Heart right ventricle (tissue), 16 donors: ENCODE measurements at regions not wholly inside any gene's neighbourhood (a gene's known extent, or its start where the extent isn't known, plus 50 kb on each side); places are given as distances from the start of the nearest gene placed in this dataset.

Experiments
- ATAC-seq, 8 donors: fragments of 200-7000 bp; cut with Tn5 transposase; one replicate each; pipeline ENCODE4 v1.9.1; 2020; ENCODE audit warnings: mild to moderate bottlenecking in 8 of 8, moderate library complexity in 8 of 8, moderate number of reproducible peaks in 1 of 8
- DNase-seq, 2 donors: peaks; one replicate each; pipeline ENCODE4 v3.0.0-alpha.2; 2020
- H3K27ac ChIP-seq, 10 donors: fragments of 200-600 bp; sonication (generic) in 2 of 10; one replicate each; pipeline versions ENCODE4 v1.5.0 to v1.8.0; 2020 to 2022; ENCODE audit warnings: mild to moderate bottlenecking in 3 of 10
- H3K27me3 ChIP-seq, 7 donors: fragments of 200-600 bp; one replicate each; pipeline ENCODE4 v1.8.0; 2021 to 2022; ENCODE audit warnings: mild to moderate bottlenecking in 2 of 7
- H3K36me3 ChIP-seq, 9 donors: fragments of 200-600 bp; sonication (generic) in 1 of 9; one replicate each; pipeline versions ENCODE4 v1.5.0 to v1.8.0; 2020 to 2022; ENCODE audit warnings: mild to moderate bottlenecking in 2 of 9
- H3K4me1 ChIP-seq, 9 donors: fragments of 200-600 bp; sonication (generic) in 1 of 9; one replicate each; pipeline versions ENCODE4 v1.5.0 to v1.8.0; 2020 to 2022; ENCODE audit warnings: mild to moderate bottlenecking in 4 of 9
- H3K4me3 ChIP-seq, 10 donors: fragments of 200-600 bp; sonication (generic) in 2 of 10; one replicate each; pipeline versions ENCODE4 v1.5.0 to v1.8.0; 2020 to 2022; ENCODE audit warnings: mild to moderate bottlenecking in 7 of 10, moderate library complexity in 2 of 10
- H3K9me3 ChIP-seq, 11 donors: fragments of 200-600 bp in 10 of 11; sonication (generic) in 2 of 11; one replicate each; pipeline versions ENCODE4 v1.5.0 to v1.8.0; 2013 to 2022; ENCODE audit warnings: mild to moderate bottlenecking in 2 of 11, control low read depth in 1 of 11, moderate library complexity in 1 of 11
- WGBS, 2 donors: extraction: QIAGEN DNeasy Blood & Tissue Kit; methylation state at CpG; one replicate each; pipeline ENCODE4 v1.1.7; 2013; ENCODE audit warnings: inconsistent platforms in 1 of 2; 5-methylcytosine and 5-hydroxymethylcytosine counted together
- intact Hi-C, 10 donors: fragments of 100-400 bp; cut with DNase I; formaldehyde crosslinking; loops; one replicate each; pipeline versions ENCODE4 v1.11.1 to v1.14.2; 2022
- TF ChIP-seq, protein P1 (sequence below), 9 donors: fragments of 200-600 bp; sonication (generic) in 2 of 9; IDR thresholded peaks; one replicate each; pipeline versions ENCODE4 v1.5.0 to v1.8.0; 2021 to 2022; ENCODE audit warnings: antibody characterized with exemption in 9 of 9, mild to moderate bottlenecking in 5 of 9, moderate library complexity in 1 of 9
- donor health status: Arrhythmogenic right ventricular cardiomyopathy.
- donor health status: ischemic (EF 13 %, LVEDD 7.1; RV severe dilation, severe dysfunction).
- donor health status: healthy with polysubstance abuse.
- donor health status: DM: no; HTN: yes; CAD: no.
- donor health status: DM: no; HTN: no; CAD: no.
- donor health status: ischemic (EF 25% LVEDD 6.9; RV normal size, moderate dysfunction).
- donor health status: ischemic (EF 25% LVEDD 5.7; RV mildly dilated, moderate dysfunction).
- donor health status: healthy.
- donor health status: DM: yes; HTN: yes; CAD: no.
- donor health status: Ischemic cardiomyopathy.
- donor health status: ischemic (EF 35%, LVEDD 5.7; RV mildly dilated, moderate dysfunction).
- donor health status: nonischemic (EF 11% LVEDD 7.7; RV severe dilation, severe dysfunction).
- donor health status: DM: yes; HTN: yes; CAD: no.
- donor health status: PGD.
- donor health status: ischemic (EF 29% LVEDD 5.4; RV normal size, mild dysfunction).
- donor health status: nonischemic (EF 23%, LVEDD 6.1; RV moderate dilation, normal function).

DNA sequence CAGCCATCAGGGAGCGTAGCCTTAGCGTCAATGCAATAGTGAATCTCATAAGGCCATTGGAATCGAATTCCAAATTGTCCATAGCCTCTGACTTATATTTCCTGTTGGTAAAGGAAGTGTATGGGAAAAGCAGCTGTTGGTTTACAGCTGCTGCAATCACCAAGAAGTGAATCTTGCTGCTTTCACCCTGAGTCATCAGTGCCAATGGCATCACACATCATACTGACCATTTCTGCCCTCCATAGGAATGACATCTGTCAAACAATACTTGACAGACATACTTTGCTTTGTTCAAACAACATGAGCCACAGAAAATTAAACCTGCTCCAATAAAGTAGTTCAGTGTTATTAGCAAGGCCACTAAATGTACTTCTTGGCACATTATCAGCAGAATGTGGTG, 111.2 kb upstream of the KLHL29 start:
- ATAC-seq (no peak), DNase-seq (no peak)
- H3K27me3 ChIP-seq: peaks cover 0 to 22% (median 0%) of the 10 kb centered on the region in 7 donors
- TF ChIP-seq, protein P1, sequence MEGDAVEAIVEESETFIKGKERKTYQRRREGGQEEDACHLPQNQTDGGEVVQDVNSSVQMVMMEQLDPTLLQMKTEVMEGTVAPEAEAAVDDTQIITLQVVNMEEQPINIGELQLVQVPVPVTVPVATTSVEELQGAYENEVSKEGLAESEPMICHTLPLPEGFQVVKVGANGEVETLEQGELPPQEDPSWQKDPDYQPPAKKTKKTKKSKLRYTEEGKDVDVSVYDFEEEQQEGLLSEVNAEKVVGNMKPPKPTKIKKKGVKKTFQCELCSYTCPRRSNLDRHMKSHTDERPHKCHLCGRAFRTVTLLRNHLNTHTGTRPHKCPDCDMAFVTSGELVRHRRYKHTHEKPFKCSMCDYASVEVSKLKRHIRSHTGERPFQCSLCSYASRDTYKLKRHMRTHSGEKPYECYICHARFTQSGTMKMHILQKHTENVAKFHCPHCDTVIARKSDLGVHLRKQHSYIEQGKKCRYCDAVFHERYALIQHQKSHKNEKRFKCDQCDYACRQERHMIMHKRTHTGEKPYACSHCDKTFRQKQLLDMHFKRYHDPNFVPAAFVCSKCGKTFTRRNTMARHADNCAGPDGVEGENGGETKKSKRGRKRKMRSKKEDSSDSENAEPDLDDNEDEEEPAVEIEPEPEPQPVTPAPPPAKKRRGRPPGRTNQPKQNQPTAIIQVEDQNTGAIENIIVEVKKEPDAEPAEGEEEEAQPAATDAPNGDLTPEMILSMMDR (IDR thresholded peaks at IDR 0.05): no peak
- no peaks in the 10 kb centered on the region for H3K9me3 ChIP-seq
- WGBS, 2 donors: 72 to 88% methylated on average over 3 of the region's 3 CpGs
- intact Hi-C loops: no loop called here
- H3K4me1 ChIP-seq: peaks cover 0 to 4% (median 0%) of the 10 kb centered on the region in 9 donors
- no peaks in the 10 kb centered on the region for H3K36me3 ChIP-seq
- H3K27ac ChIP-seq: no peak overlapping the region
- H3K4me3 ChIP-seq: no peak overlapping the region

GRCh38 chr2:23280401-23280800, 104.6 kb upstream of the KLHL29 start:
- TF ChIP-seq, protein P1 (IDR thresholded peaks at IDR 0.05): no peak
- WGBS, 2 donors: 89 to 91% methylated on average over 2 of the region's 2 CpGs
- Histone ChIP-seq H3K27me3 (peaks cover 0 to 19% (median 0%) of the 10 kb centered on the region in 7 donors), H3K27ac (no peak overlapping the region), H3K36me3 (no peaks in the 10 kb centered on the region), H3K4me1 (peaks cover 0 to under 1% (median 0%) of the 10 kb centered on the region in 9 donors), H3K9me3 (no peaks in the 10 kb centered on the region), H3K4me3 (no peak overlapping the region)
- intact Hi-C loops: no loop called here
- ATAC-seq (no peak), DNase-seq (no peak)

GRCh38 chr2:23283653-23284052, 101.3 kb upstream of the KLHL29 start:
- no peak overlapping the region for H3K4me3 ChIP-seq
- H3K36me3 ChIP-seq: no peaks in the 10 kb centered on the region
- intact Hi-C loops: no loop called here
- ATAC-seq (no peak), DNase-seq (no peak)
- H3K9me3 ChIP-seq: no peaks in the 10 kb centered on the region
- WGBS, 2 donors: 56 to 79% methylated on average over 3 of the region's 3 CpGs
- TF ChIP-seq, protein P1 (IDR thresholded peaks at IDR 0.05): no peak
- H3K27ac ChIP-seq: no peak overlapping the region
- H3K4me1 ChIP-seq: peaks cover 0 to 29% (median 13%) of the 10 kb centered on the region in 9 donors
- H3K27me3 ChIP-seq: no peaks in the 10 kb centered on the region

DNA sequence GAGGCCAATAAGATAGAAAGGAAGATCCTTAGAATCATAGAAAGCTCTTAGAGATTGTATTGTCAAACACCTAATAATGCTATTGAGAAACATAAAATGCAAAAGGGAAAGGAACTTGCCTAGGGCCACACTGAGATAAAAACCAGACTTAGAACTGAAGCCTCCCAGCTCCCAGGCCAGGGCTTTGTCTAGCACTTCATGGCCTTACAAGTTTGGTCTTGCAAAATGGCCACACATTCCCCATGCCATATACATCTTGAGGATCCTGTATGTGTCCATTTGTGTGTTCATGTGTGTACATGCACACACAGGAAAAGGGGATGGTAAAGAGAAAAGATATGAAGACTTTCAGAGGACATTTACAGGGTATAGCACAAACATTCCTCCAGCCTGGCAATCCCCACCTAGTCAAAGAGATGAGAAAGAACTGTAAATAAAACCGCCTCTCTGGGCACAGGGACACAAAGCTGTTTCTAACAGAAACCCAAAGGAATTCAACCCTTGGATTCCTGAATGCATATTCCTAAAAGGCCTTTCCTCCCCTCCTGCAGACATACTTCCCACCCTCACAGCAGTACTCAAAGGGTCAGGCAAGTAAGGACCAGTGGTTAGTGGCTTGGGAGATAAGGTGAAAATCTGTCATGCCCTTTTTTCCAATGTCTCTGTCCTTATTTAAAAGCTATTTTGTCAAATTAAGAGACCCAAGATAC, 99.7 kb upstream of the KLHL29 start:
- no peaks in the 10 kb centered on the region for H3K36me3 ChIP-seq
- TF ChIP-seq, protein P1 (IDR thresholded peaks at IDR 0.05): no peak
- 84 to 93% methylated on average over 1 of the region's 1 CpG for WGBS, 2 donors
- no peaks in the 10 kb centered on the region for H3K9me3 ChIP-seq
- no peak overlapping the region for H3K4me3 ChIP-seq
- peak overlapping the region in 1 of 10 donors; percentile 79 for H3K27ac ChIP-seq
- peaks cover 0 to 29% (median 13%) of the 10 kb centered on the region in 9 donors for H3K4me1 ChIP-seq
- DNase-seq (no peak), ATAC-seq (no peak)
- H3K27me3 ChIP-seq: no peaks in the 10 kb centered on the region
- intact Hi-C loops: no loop called here
